Suprapubic skin (tissue), 4 donors: ENCODE measurements at regions not wholly inside any gene's neighbourhood (a gene's known extent, or its start where the extent isn't known, plus 50 kb on each side); places are given as distances from the start of the nearest gene placed in this dataset.

ENCODE experiments used
- DNase-seq, 2 donors: peaks; one replicate each; pipeline ENCODE4 v3.0.0-alpha.2; 2019; ENCODE audit warnings: low spot score in 2 of 2
- H3K27ac ChIP-seq: fragments of 200-600 bp; sonication (generic); one replicate; pipeline ENCODE4 v1.5.1; 2019
- H3K27me3 ChIP-seq: fragments of 200-600 bp; sonication (generic); one replicate; pipeline ENCODE4 v1.5.1; 2019
- H3K36me3 ChIP-seq: fragments of 200-600 bp; sonication (generic); one replicate; pipeline ENCODE4 v1.5.1; 2019
- H3K4me1 ChIP-seq: fragments of 200-600 bp; sonication (generic); one replicate; pipeline ENCODE4 v1.5.1; 2019
- H3K4me3 ChIP-seq: fragments of 200-600 bp; sonication (generic); one replicate; pipeline ENCODE4 v1.5.1; 2019; ENCODE audit warnings: mild to moderate bottlenecking
- H3K9me3 ChIP-seq: fragments of 200-600 bp; sonication (generic); one replicate; pipeline ENCODE4 v1.5.1; 2019
- CTCF ChIP-seq, 2 donors: fragments of 200-600 bp in 1 of 2; fragments of 450-650 bp in 1 of 2; sonication (generic) in 1 of 2; IDR thresholded peaks; one replicate each; pipeline ENCODE4 v1.5.1; 2016 to 2019; ENCODE audit warnings: antibody characterized with exemption in 2 of 2, mild to moderate bottlenecking in 1 of 2, moderate library complexity in 1 of 2
- EP300 ChIP-seq: sonication (generic); formaldehyde crosslinking; IDR thresholded peaks from one replicate; pipeline ENCODE4 v1.6.1; 2017; ENCODE audit warnings: antibody characterized with exemption
- POLR2A ChIP-seq, 2 donors: fragments of 450-650 bp; IDR thresholded peaks; one replicate each; pipeline ENCODE4 v1.6.1; 2017; ENCODE audit warnings: antibody characterized with exemption in 2 of 2, mild to moderate bottlenecking in 2 of 2, moderate library complexity in 2 of 2
- POLR2AphosphoS5 ChIP-seq, 3 donors: sonication (generic); formaldehyde crosslinking; IDR thresholded peaks; one replicate each; pipeline ENCODE4 v1.6.1; 2017; ENCODE audit warnings: antibody characterized with exemption in 3 of 3
- WGBS: methylation state at CpG from one replicate; pipeline ENCODE4 v1.1.5; 2018; 5-methylcytosine and 5-hydroxymethylcytosine counted together

- no peak overlapping the region for H3K4me3 ChIP-seq
- H3K4me1 ChIP-seq = no peaks in the 10 kb centered on the region
- TF ChIP-seq CTCF (IDR thresholded peaks at IDR 0.05) (no peak), POLR2AphosphoS5 (IDR thresholded peaks at IDR 0.05) (no peak), EP300 (no peak), POLR2A (IDR thresholded peaks at IDR 0.05) (no peak)
- H3K27me3 ChIP-seq = no peaks in the 10 kb centered on the region
- no peak for DNase-seq
- WGBS = 86% methylated on average over 4 of the region's 4 CpGs
- H3K36me3 ChIP-seq = no peaks in the 10 kb centered on the region
- no peaks in the 10 kb centered on the region for H3K9me3 ChIP-seq
- H3K27ac ChIP-seq = no peak overlapping the region
These were observed 313.2 kb downstream of the UQCRFS1 start for GRCh38 chr19:28899703-28900102.

- DNase-seq = no peak
- Histone ChIP-seq H3K27me3 (no peaks in the 10 kb centered on the region), H3K4me3 (no peak overlapping the region), H3K9me3 (no peaks in the 10 kb centered on the region), H3K4me1 (no peaks in the 10 kb centered on the region), H3K36me3 (no peaks in the 10 kb centered on the region), H3K27ac (no peak overlapping the region)
- TF ChIP-seq POLR2AphosphoS5 (IDR thresholded peaks at IDR 0.05) (no peak), CTCF (IDR thresholded peaks at IDR 0.05) (no peak), POLR2A (IDR thresholded peaks at IDR 0.05) (no peak), EP300 (no peak)
- 75% methylated on average over 5 of the region's 5 CpGs for WGBS
These were observed 314.7 kb downstream of the UQCRFS1 start for GRCh38 chr19:28898249-28898648.

- Histone ChIP-seq H3K27ac (no peak overlapping the region), H3K4me1 (no peaks in the 10 kb centered on the region), H3K27me3 (peaks cover 12% of the 10 kb centered on the region), H3K9me3 (no peaks in the 10 kb centered on the region), H3K36me3 (no peaks in the 10 kb centered on the region), H3K4me3 (no peak overlapping the region)
- no peak for DNase-seq
- WGBS = 70% methylated on average over 14 of the region's 14 CpGs
- TF ChIP-seq POLR2A (IDR thresholded peaks at IDR 0.05) (no peak), EP300 (no peak), CTCF (IDR thresholded peaks at IDR 0.05) (no peak), POLR2AphosphoS5 (IDR thresholded peaks at IDR 0.05) (no peak)
These were observed 322.8 kb downstream of the UQCRFS1 start for GRCh38 chr19:28889941-28890670.

DNA sequence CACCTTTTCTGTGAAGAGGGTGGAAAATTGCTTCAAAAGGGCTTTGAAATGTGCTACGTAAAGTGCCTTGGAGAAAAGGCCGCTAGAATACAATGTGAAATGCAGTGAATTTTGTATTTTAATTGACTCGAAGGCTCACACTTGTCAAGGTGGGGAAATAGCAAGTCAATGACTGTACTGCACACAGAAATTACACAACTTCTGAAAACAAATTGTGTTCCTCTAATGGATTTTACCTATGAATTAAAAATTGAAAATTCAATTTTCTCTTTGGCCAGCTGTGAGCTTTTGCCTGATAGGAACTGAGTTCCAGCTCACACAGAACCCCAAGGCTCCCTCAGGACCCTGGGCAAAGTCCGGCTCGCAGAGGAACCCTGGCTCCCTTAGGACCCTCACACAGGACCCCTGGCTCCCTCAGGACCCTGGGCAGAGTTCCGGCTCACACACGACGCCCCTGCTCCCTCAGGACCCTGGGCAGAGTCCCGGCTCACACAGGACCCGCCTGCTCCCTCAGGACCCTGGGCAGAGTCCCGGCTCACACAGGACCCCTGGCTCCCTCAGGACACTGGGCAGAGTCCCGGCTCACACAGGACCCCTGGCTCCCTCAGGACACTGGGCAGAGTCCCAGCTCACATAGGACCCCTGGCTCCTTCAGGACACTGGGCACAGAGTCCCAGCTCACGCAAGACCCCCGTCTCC, 324.9 kb downstream of the UQCRFS1 start:
- 78% methylated on average over 7 of the region's 14 CpGs for WGBS
- Histone ChIP-seq H3K27ac (no peak overlapping the region), H3K36me3 (no peaks in the 10 kb centered on the region), H3K4me1 (no peaks in the 10 kb centered on the region), H3K9me3 (no peaks in the 10 kb centered on the region), H3K4me3 (no peak overlapping the region), H3K27me3 (peaks cover 12% of the 10 kb centered on the region)
- TF ChIP-seq POLR2A (IDR thresholded peaks at IDR 0.05) (no peak), CTCF (IDR thresholded peaks at IDR 0.05) (no peak), POLR2AphosphoS5 (IDR thresholded peaks at IDR 0.05) (no peak), EP300 (no peak)
- DNase-seq = no peak

DNA sequence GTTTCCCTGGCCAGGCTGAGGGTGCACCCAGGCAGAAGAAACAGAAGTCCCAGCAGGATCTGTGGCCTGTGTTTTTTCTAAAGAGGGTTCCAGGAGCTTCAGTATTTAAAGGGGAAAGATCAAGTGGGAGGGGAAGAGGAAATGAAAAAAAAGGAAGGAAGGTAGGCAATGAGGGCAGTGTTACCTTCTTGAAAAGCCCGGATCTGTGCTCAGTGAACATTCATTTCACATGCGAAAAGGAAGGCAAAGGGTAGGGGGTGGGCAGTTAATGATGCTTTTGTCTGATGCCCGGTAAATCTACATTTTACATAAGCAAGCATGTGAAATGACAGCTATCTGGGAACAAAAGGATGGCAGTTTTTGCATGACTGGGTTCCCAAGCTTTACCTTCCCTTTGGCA, 326.2 kb downstream of the UQCRFS1 start:
- DNase-seq = no peak
- TF ChIP-seq CTCF (IDR thresholded peaks at IDR 0.05) (no peak), EP300 (no peak), POLR2A (IDR thresholded peaks at IDR 0.05) (no peak), POLR2AphosphoS5 (IDR thresholded peaks at IDR 0.05) (no peak)
- Histone ChIP-seq H3K27ac (no peak overlapping the region), H3K36me3 (no peaks in the 10 kb centered on the region), H3K9me3 (no peaks in the 10 kb centered on the region), H3K27me3 (peaks cover 12% of the 10 kb centered on the region), H3K4me3 (no peak overlapping the region), H3K4me1 (no peaks in the 10 kb centered on the region)
- 40% methylated on average over 3 of the region's 3 CpGs for WGBS
